Kidney glomerular epithelial cell (primary cell): ENCODE measurements at regions not wholly inside any gene's neighbourhood (a gene's known extent, or its start where the extent isn't known, plus 50 kb on each side); places are given as distances from the start of the nearest gene placed in this dataset.
"Not testable (repeated sequence)": the region's sequence is repeated elsewhere in the genome, so short reads cannot be mapped to it uniquely, and the experiment has no call there.

Source experiments
- DNase-seq: peaks from one replicate; lab custom pipeline; 2025; lab: John Stamatoyannopoulos, UW

DNA sequence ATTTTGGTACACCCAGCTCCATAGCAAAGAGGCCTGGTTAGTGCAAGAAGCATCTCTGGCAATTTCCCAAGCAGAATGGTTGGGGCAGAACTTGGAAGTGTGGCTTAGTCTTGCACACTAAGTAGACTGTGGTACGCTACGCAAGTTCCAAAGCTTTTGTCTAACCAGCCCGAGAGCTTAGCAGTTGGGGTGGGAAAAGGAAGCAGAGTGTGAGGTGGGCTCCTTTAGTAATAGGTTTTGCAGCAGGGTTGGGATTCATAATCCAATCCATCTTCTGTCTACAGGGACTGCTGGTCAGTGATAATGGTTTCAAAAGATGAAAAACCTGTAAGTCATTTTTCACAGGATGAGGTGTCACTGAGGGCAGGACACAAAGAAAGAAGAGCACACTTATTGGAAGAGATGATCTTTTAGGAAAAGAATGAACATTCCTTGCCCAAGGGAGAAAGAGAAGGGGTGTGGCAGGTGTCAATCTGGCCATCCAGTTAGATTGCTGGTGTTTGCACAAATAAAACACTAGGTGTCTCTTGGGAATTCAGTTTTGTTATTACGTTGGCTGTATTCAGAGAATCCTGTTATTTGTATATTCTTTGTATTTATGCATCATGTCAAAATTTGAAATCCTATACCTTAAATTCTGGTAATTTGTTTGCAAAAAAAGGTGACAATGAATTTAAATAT is 244.3 kb downstream of the GPAT3 start:
- DNase-seq = no peak

DNA sequence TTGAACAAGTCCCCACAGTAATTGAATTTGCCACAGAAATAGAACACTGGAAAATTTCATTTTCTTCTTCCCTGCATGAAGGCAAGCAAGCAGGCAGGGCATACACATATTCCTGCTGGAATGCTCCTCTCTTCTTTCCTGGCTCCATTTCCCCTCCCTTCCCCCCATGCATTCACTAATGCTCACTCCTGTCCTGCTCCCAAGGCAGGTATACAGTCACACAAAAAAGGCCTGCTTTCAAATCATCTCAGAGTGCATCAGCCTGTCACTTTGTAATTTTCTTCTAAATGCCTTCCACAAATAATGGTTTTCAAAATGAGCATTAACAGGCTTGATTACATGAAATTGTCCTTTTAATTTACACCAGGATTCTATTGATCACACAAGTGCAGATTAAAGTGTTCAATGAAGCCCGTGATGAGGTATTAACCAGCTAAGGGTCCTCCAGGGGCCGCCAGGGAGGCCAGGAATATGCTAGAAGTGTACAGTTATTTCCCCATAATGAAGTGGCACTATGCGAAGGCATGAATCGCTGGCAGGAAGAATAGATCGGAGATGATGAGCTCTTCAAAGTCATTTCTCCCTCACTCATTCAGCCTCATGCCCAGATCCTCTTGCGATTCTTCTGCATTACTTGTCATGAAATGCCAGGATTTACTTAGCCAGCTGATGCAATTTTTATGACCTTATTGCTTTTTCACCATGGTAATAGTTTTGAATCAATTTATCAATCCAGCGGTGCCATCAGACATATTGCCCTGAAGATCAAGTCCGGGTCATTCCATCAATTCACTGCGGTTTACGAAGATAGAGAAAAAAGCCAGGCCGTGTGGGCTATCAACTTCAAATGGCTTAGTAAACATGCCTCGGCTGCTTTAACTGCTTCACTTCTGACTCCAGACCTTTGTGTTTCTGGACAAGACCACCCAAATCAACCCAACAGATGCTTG is 243.5 kb downstream of the GPAT3 start:
- no peak for DNase-seq

DNA sequence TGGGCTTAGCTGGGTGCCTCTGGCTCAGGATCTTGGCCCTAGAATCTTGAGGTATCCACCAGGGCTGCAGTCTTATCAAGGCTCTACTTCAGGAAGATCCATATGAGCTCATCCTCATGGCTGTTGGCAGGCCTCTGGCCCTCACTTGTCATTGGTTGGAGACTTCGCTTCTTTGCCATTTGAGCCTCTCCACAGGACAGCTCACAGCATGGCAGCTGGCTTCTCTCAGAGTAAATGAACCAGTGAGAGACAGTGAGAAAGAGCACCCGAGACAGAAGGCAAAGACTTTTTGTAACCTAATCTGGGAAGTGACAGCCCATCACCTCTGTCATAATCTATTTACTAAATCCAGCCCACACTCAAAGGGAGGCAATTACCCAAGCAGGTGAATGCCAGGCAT is 236.8 kb downstream of the GPAT3 start:
- DNase-seq = no peak

DNA sequence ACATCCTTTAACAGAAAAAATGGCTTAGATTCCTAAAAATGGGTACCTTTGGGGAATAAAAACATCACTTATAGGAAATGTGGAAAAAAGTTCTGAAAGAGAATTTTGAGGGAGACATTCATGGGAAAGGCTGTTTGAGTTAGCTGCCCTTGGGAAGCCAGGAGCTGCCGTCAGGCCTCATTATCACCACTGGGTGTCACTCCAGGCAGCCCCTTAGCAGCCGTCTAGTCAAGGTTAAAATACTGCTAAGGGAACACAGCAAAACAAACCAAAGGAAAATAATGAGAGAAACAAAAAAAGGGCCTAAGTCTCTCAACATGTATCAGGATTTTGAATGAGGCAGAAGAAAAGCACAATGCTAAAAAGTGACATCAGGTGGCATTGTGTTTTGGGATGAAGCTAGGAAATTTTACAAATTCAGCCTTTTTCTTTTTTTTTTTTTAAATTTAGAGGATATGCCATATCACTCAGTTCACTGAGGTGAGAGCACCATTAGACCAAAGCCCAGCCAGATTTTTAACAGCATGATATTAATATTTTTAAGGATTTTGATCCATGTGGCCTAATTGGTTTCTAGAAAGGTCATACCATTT is 235.3 kb downstream of the GPAT3 start:
- peak; percentile 70 for DNase-seq

DNA sequence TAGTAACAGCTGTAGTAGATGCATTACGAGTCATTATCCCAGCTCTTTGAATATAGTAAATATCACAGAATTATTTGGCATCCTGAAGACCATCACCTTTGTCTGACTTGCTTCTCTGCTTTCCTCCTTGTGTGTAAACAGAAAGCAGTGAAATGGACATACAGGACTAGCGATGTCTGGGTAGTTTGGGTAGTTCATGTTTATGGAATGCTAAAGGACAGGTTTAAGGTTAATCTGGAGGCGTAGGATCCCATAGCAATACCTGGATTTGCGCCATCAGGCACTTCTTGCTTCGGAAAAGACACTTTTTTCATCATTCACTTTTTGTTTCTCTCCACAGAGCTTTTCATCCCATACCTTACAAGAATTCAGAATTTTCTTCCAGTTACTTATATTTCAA is 232.2 kb downstream of the GPAT3 start:
- no peak for DNase-seq

DNA sequence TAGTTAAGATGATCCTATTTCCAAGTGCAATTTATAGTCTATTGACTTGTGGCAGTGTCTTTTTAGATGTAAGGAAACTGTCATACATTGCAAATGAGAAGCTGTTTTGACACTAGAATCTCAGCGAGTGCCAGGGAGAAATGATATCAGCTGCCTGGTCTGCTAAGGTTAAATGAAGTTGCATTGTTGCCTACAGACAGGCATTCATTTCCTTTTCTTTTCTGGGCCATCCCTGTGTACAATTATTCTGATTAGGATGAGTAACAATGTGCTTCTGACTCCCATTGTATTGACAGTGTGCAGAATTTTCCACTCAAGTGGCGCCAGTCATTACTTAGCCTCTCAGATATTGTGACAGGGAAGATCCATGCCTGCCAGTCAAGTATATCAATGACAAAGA is 231.2 kb downstream of the GPAT3 start:
- DNase-seq = no peak

DNA sequence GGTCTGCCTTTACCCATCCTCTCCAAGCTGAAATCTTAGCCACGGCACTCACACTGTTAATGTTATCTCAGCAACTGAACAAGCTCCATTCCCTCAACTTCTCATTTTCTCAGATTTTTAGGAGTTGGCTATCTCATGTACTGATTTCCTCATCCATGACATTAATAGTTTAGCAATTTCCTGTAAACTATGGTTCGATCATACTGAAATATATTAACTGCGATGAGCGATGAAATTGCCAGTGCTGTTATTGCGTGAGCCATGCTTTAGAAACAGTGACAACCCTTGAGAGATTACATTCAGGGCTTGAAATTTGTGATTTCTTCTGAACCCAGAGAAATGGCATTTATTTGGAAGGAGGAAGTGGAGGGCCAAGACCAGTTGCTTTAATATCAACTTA is 223.7 kb downstream of the GPAT3 start:
- DNase-seq = no peak

DNA sequence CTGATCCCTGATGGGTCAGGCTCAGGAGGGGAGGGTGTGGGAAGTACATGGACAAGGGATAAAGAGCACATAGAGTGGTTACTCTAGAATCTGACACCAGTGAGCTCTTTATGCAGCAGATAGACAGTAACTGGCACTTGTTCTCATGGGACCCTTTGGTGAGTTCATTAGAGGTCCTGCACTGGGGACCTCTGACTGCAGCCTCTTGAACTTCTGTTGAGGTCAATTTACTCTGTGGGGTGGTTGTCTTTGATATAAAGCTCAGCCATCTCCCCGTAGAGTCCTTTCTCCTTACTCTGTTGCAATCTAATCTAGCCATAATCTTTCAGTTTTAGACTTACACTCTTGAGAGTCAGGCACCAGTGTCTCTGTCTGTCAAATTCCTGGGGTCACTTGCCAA is 222.4 kb downstream of the GPAT3 start:
- no peak for DNase-seq

DNA sequence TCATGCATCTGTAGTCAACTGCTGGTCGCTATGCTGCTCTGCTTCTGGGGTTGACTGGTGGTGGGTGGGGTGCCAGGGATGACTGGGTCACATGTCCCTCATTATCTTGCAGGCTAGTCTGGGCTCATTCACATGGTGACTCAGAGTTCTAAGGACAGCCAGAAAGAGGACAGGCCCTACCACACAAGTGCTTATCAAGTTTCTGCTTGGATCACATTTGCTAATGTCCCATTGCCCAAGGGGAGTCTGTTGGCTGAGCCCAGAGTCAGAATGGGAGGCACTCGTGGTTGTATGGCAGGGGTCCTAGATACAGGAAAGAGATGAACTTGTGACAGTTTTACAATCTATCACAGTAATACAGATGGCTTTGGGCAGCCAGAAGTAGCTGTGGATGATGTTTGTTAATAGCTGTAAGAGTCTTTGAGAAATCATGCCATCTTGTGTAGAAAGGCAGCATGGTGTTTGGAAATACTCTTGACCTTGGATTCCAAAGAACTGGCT is 221.3 kb downstream of the GPAT3 start:
- no peak for DNase-seq

DNA sequence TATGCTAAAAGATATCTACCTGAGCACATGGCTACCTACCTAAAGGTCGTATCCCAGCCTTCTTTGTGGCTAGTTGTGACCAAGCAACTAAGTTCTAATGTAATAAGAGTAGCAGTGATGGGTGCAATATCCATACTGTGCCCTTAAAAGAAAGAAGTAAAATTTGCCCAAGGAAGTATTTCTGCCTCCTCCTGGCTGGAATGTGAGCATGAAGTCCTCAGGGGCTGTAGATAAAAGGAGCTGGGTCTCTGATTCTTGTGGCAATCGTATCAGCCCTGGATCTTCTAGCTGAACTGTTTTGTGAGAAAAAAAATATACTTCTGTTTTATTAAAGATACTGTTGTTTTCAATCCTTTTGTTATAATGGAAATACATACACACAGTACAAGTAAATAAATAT is 217.4 kb downstream of the GPAT3 start:
- DNase-seq = no peak

DNA sequence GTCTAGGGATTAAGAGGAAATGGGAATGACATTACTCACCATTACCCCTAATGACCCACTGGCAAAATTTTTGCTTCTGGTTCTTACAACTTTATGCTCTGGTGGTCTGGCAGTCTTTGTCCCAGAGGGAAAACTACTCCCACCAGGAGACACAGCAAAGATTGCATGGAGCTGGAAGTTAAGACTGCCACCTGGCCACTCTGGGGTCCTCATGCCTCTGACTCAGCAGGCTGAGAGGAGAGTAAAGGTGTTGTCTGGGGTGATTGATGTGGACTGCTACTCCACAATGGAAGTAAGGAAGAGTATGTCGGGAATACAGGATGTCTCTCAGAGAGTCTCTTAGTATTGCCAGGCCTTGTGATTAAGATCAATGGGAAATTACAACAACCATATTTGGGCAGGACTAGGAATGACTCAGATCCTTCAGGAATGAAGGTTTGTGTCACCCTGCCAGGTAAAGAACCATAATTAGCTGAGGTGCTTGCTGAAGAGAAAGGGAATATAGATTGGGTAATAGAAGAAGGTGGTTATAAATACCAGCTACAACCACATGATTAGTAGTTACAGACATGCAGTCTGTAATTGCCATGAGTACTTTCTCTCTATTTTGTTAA is 215.5 kb downstream of the GPAT3 start:
- DNase-seq = peak; percentile 23

DNA sequence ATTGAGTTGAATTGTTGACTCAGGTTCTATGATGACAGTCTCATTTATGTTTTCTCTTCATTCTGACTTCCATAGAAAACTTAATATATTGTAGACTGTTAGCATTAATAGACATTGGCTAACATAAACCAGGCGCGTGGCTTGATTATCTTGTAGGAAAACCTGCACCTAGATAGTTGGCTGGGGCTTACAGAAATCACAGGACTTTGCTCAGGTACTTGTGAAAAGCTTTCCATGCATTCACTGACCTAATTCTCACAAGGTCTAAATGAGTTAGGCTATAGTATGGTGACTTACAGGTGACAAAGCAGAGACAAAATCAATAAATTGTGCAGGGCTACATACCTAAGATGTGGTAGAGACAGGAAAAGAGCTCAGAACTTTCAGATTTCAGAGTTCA is 212.8 kb downstream of the GPAT3 start:
- DNase-seq = no peak

DNA sequence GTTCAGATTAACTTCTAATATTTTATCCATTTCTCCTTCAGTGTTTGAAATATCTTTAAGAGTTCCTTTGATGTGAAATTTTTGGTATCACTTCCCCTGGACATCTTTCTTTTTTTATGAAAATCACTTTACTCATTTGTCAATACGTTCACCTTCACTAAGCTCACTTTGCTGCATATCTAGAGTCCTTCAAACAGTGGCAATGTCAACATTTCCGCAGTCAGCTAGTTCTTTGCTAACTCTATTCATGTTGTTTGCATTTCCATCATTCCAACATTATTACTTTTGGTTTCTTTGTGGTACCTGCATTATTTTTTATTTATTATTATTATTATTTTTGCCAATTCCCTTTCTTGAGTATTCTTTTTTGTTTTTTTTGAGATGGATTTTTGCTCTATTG is 203.0 kb downstream of the GPAT3 start:
- no peak for DNase-seq

DNA sequence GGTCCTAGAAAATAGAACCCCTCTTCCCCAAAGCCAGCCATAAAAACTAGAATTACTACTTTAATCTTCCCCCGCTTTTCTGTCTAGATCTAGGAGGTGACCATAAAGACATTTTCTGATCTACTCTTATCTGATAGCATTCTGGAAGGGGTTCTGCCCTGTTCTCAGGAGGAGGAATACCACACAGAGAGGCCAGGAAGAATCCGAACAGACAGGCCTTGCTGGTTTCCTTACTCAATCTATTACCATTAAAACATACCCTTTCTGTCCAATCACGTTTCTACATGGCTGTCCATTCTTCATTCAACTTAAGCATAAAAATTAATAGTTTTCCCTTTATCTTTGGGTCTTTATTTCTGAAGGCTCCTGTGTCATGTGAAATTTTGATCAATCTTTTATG is 198.7 kb downstream of the GPAT3 start:
- no peak for DNase-seq

DNA sequence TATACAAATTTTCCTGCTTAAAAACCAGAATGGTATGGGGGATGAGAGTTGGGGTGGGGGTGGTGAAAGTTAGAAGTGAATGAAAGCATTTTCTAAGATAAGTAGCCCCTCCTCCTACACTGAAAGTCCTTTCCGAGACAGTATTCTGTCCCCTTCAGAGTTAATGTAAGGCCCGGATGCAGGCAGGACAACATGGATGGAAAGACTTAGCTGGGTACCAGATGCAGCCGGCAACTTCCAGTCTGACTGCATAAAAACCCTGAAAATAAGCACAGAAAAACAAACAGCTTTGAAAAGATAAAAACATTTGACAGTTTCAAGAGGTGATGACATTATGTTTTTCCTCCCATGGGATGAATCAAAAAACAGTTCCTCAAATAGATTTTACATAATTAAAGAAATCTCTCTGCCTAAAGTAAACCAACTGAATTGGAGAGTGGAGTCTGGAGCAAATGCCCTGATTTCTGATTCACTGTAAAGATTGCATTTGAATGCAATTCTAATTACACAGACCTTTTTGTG is 196.3 kb downstream of the GPAT3 start:
- DNase-seq = no peak

DNA sequence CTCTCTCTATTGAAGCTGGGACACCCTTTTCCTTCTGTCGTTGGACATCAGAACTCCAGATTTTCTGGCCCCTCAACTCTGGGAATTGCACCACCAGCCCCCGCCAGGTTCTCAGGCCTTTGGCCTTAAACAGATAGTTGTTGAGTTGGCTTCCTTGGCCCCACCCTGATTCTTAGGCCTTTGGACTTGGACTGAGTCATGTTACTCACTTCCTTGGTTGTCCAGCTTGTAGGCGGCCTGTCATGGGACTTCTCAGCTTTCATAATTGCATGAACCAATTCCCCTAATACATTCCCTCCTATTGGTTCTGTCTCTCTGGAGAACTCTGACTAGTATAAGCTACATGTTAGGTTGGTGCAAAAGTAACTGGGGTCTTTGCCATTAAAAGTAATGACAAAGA is 195.7 kb downstream of the GPAT3 start:
- no peak for DNase-seq

DNA sequence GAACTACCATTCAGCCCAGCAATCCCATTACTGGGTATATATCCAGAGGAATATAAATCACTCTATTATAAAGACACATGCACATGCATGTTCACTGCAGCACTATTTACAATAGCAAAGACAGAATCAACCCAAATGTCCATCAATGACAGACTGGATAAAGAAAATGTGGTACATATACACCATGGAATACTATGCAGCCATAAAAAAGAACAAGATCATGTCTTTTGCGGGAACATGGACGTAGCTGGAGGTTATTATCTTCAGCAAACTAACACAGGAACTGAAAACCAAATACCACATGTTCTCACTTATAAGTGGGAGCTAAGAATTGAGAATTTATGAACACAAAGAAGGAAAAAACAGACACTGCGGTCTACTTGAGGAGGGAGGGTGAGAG is 195.1 kb downstream of the GPAT3 start:
- not testable (repeated sequence) for DNase-seq

DNA sequence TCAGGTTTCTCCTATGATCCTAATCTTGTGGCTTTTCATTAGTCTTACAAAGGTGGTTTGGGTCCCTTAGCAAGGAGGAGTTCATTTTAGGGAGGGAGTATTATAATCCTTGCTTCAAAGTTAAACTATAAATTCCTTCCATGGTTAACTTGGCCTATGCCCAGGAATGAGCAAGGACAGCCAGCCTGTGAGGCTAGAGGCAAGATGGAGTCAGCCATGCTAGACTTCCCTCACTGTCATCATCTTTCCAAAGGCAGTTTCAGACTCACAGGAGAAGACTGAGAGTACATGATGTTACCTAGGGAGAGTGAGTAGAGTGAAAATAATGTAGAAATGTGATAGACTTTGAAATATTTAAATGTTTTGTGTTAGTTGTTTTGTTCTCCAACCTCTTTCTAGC is 192.3 kb downstream of the GPAT3 start:
- DNase-seq = no peak

DNA sequence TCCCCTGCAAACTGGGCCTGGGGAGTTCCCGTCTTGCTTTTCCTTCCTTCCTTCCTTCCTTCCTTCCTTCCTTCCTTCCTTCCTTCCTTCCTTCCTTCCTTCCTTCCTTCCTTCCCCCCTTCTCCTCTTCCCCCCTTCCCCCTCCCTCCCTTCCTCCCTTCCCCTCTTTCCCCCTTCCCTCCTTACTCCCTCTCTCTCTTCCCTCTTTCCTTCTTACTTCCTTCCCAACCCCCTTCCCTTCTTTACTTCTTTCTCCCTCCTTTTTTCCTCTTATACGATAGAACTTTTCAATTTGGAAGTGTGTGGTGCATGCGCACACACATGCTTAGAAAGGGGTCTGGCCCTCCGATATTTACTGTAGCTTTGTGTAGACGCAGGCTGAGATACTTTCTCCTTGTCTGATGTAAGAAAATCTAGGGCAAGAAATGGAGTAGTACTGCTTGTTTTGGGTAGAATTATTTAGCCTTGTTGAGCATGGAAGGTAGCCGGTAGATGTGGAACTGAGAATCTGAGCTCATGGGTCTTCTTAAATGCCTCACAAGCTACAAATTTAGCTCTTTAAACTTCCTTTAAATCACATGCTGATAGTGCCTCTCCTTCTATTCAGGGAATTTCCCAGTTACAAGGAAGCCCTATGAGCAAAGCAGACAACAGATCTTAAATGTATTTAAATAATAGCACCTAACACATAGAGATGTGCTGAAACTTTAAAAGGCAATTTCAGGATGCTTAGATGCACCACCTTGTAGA is 189.6 kb downstream of the GPAT3 start:
- DNase-seq = no peak

DNA sequence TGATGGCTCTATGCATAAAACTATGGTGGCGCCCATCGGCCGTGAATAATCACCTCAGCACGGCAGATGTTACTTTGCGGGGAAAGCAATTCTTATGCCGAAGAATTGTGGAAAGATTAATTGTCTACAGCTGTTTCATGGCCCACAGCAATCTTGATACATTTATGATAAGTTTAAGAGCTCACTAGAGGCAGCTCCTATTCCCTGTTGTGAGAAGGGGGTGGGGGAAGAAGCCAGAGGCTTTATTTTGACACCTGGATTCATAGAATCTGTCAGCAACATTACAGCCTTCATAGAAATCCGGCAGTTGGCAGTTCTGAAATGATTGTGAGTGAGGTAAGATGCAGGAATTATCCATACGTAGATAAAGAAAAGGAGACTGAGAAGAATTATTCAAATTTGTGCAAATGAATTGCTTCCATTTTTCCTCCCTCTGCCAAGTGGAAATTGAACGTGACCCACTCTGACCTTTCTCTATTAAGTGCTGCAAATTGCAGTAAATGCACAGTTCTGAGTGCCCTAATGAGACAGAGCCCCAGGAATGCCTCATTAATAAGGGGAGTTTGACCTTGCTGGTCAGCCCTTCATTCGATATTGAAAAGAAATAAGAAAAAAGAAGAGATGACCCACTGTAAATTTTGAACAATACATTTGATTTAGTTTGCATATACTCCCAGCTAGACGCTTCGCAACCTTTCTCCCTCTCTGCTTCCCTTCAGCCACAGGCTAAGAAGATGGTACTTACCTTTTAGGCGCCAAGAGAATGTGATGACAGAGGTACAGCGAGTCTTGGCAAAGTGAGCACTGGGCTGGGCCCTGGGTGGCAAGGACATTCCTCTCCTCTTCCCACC is 188.8 kb downstream of the GPAT3 start:
- DNase-seq = no peak

DNA sequence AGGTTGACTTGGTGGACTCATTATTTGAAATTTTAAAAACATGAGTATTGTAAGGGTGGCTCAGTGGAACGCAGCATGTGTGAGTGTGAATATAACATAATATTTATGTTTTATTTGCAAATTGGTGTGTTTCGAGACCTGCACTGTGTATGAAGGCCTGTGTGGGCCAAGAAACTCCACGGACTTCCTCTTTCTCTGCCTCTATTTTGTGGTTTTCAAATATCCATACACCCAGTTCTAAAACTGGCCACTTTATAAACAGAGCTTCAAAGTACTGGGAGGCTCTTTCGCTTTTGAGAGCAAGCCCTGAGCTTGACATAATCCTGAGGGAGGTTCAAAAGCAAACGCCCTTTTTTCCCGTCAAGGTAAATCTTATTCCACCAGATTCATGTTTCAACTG is 187.7 kb downstream of the GPAT3 start:
- no peak for DNase-seq
